PC-9 (cell line): ENCODE measurements at regions not wholly inside any gene's neighbourhood (a gene's known extent, or its start where the extent isn't known, plus 50 kb on each side); places are given as distances from the start of the nearest gene placed in this dataset.

Experiments used
- BruUV-seq: library from RNA; stranded (reverse); fragments of 400-500 nt; replicated peaks from 2 replicates; lab custom pipeline; 2021; lab: Mats Ljungman, UMichigan
- CTCF ChIA-PET: fragments of 300-600 bp; sonication (Branson Sonifier 250); formaldehyde crosslinking; loops from one replicate; lab custom pipeline; 2022; ENCODE audit warnings: antibody characterized with exemption; lab: Charles Lee
- POLR2A ChIA-PET: fragments of 300-600 bp; sonication (Branson Sonifier 250); formaldehyde crosslinking; loops from one replicate; lab custom pipeline; 2022; ENCODE audit warnings: antibody characterized with exemption; ENCODE audit not compliant: unreplicated experiment; lab: Charles Lee
- DNase-seq, 2 experiments: peaks; one replicate each; pipeline versions ENCODE4 v3.0.0 to v3.0.0-alpha.2; 2015 to 2022; ENCODE audit warnings: mixed read lengths in 1 of 2
- H2AFZ ChIP-seq: fragments of 200-600 bp; sonication (generic); 2 replicates; pipeline ENCODE4 v1.8.1; 2017; ENCODE audit warnings: antibody characterized with exemption
- H3F3A ChIP-seq: fragments of 200-600 bp; sonication (generic); 2 replicates; pipeline ENCODE4 v1.8.1; 2017; ENCODE audit warnings: antibody characterized with exemption, mild to moderate bottlenecking, low read depth; ENCODE audit not compliant: insufficient read depth
- H3K27ac ChIP-seq: fragments of 200-600 bp; sonication (generic); 2 replicates; pipeline ENCODE4 v1.6.1; 2016; ENCODE audit warnings: mixed run types
- H3K27me3 ChIP-seq: fragments of 200-600 bp; sonication (generic); 2 replicates; pipeline ENCODE4 v1.6.1; 2016; ENCODE audit warnings: low read depth, mixed run types; ENCODE audit not compliant: insufficient read depth
- H3K36me3 ChIP-seq: fragments of 200-600 bp; sonication (generic); 2 replicates; pipeline ENCODE4 v1.6.1; 2016; ENCODE audit warnings: low read depth, mixed run types
- H3K4me1 ChIP-seq: fragments of 200-600 bp; sonication (generic); replicated peaks from 2 replicates; pipeline ENCODE4 v1.6.1; 2016; ENCODE audit warnings: mixed run types; ENCODE audit not compliant: insufficient read depth
- H3K4me2 ChIP-seq: fragments of 200-600 bp; sonication (generic); 2 replicates; pipeline ENCODE4 v1.6.1; 2017; ENCODE audit warnings: mixed run types
- H3K4me3 ChIP-seq: fragments of 200-600 bp; sonication (generic); 2 replicates; pipeline ENCODE4 v1.6.1; 2016; ENCODE audit warnings: mixed run types
- H3K79me2 ChIP-seq: fragments of 200-600 bp; sonication (generic); 2 replicates; pipeline ENCODE4 v1.6.1; 2017; ENCODE audit warnings: low read depth, mixed run types
- H3K9me2 ChIP-seq: fragments of 200-600 bp; sonication (generic); 2 replicates; pipeline ENCODE4 v1.8.1; 2017; ENCODE audit warnings: mild to moderate bottlenecking; ENCODE audit not compliant: insufficient read depth
- H3K9me3 ChIP-seq: fragments of 200-600 bp; sonication (generic); 2 replicates; pipeline ENCODE4 v1.8.1; 2016; ENCODE audit warnings: low read depth; ENCODE audit not compliant: insufficient read depth
- H4K20me1 ChIP-seq: fragments of 200-600 bp; sonication (generic); 2 replicates; pipeline ENCODE4 v1.8.1; 2017; ENCODE audit not compliant: insufficient read depth
- CTCF ChIP-seq: fragments of 200-600 bp; sonication (generic); conservative IDR thresholded peaks from 2 replicates; pipeline ENCODE4 v1.6.1; 2017; ENCODE audit warnings: mixed run types, antibody characterized with exemption, mild to moderate bottlenecking, moderate library complexity
- EZH2 ChIP-seq: fragments of 200-600 bp; sonication (generic); IDR thresholded peaks from 2 replicates; pipeline ENCODE4 v1.8.0; 2017; ENCODE audit warnings: antibody characterized with exemption, low read depth
- intact Hi-C: fragments of 100-400 bp; cut with micrococcal nuclease; formaldehyde crosslinking; loops from one replicate; pipeline ENCODE4 v1.10.0; 2022; ENCODE audit not compliant: unreplicated experiment

- no peaks in the 10 kb centered on the region for H3K36me3 ChIP-seq
- no peak overlapping the region for H2AFZ ChIP-seq
- no peaks in the 10 kb centered on the region for H3K79me2 ChIP-seq
- DNase-seq, result no peak
- H3F3A ChIP-seq, result no peaks in the 10 kb centered on the region
- intact Hi-C loops, result no loop called here
- no peaks in the 10 kb centered on the region for H4K20me1 ChIP-seq
- no peak overlapping the region for H3K4me3 ChIP-seq
- no peaks in the 10 kb centered on the region for H3K4me1 ChIP-seq
- no TSS peak for BruUV-seq
- peaks cover 21% of the 10 kb centered on the region; the same call in 1 of the 2 replicates for H3K27me3 ChIP-seq
- TF ChIP-seq CTCF, result no peak
- TF ChIP-seq EZH2, result no peak
- no peak overlapping the region for H3K4me2 ChIP-seq
- H3K27ac ChIP-seq, result no peak overlapping the region
- CTCF ChIA-PET, result no interaction called here
- POLR2A ChIA-PET, result no interaction called here
- H3K9me3 ChIP-seq, result no peaks in the 10 kb centered on the region
- no peaks in the 10 kb centered on the region for H3K9me2 ChIP-seq
Observed at GRCh38 chr12:108394196-108394595, 55.1 kb upstream of the CMKLR1 start.

GRCh38 chr12:108392284-108392683 lies 53.2 kb upstream of the CMKLR1 start:
- Histone ChIP-seq H3K27me3 (peaks cover 19% of the 10 kb centered on the region; the same call in 1 of the 2 replicates), H3K36me3 (no peaks in the 10 kb centered on the region), H3F3A (no peaks in the 10 kb centered on the region), H3K9me2 (no peaks in the 10 kb centered on the region), H3K9me3 (no peaks in the 10 kb centered on the region), H3K4me2 (no peak overlapping the region), H3K27ac (no peak overlapping the region), H3K4me3 (no peak overlapping the region), H4K20me1 (no peaks in the 10 kb centered on the region), H3K79me2 (no peaks in the 10 kb centered on the region), H3K4me1 (no peaks in the 10 kb centered on the region), H2AFZ (no peak overlapping the region)
- BruUV-seq, result no TSS peak
- intact Hi-C loops, result no loop called here
- no peak for DNase-seq
- ChIA-PET CTCF (no interaction called here), POLR2A (no interaction called here)
- TF ChIP-seq EZH2 (no peak), CTCF (no peak)

GRCh38 chr12:108390495-108391203 lies 51.5 kb upstream of the CMKLR1 start:
- Histone ChIP-seq H2AFZ (no peak overlapping the region), H3F3A (no peaks in the 10 kb centered on the region), H3K9me2 (no peaks in the 10 kb centered on the region), H3K4me3 (no peak overlapping the region), H3K27me3 (peaks cover 19% of the 10 kb centered on the region; the same call in 1 of the 2 replicates), H3K4me1 (no peaks in the 10 kb centered on the region), H3K36me3 (no peaks in the 10 kb centered on the region), H3K27ac (no peak overlapping the region), H3K9me3 (no peaks in the 10 kb centered on the region), H4K20me1 (no peaks in the 10 kb centered on the region), H3K4me2 (no peak overlapping the region), H3K79me2 (no peaks in the 10 kb centered on the region)
- no peak for TF ChIP-seq EZH2
- TF ChIP-seq CTCF, result no peak
- POLR2A ChIA-PET, result no interaction called here
- intact Hi-C loops, result no loop called here
- CTCF ChIA-PET, result no interaction called here
- no TSS peak for BruUV-seq
- DNase-seq, result no peak
